ENCODE measurements at regions not wholly inside any gene's neighbourhood (a gene's known extent, or its start where the extent isn't known, plus 50 kb on each side); places are given as distances from the start of the nearest gene placed in this dataset.

DNA sequence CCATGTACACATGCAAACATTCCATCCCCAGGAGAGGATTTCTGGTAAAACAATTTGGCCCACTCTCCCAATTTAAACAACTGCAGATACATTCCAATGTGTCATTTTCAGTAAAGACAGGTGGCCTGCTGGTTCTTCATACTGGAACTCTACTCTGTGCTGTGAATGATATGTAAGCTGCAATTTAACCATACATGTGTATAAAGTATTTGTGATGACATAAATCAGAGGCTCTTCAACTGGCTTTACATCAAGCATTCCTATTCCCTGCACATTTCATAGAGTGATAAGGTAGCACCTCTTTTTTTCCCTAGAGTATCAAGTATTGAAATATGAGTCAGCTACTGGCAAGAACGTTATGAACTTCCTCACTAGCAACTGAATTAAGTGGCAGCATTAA is 649.5 kb upstream of the ADGRL2 start:
- no peak for TF ChIP-seq SUZ12 (IDR thresholded peaks at IDR 0.05; ENCODE audit: extremely low read depth, insufficient read depth, insufficient read length)
- no peak for TF ChIP-seq YY1 (IDR thresholded peaks at IDR 0.05; ENCODE audit: insufficient read depth, insufficient read length)
- no peak for TF ChIP-seq ZNF274 (IDR thresholded peaks at IDR 0.05; ENCODE audit: low read depth, low read length)
